CD14-positive monocyte (primary cell): ENCODE measurements at regions not wholly inside any gene's neighbourhood (a gene's known extent, or its start where the extent isn't known, plus 50 kb on each side); places are given as distances from the start of the nearest gene placed in this dataset.

Experiments used
- DNase-seq, 3 donors: peaks; one replicate each; pipeline ENCODE4 v3.0.0-alpha.2; 2011 to 2022
- H2AFZ ChIP-seq: 2 replicates; pipeline ENCODE4 v1.6.0; 2012; ENCODE audit warnings: mild to moderate bottlenecking, low read depth, low read length, inconsistent platforms; ENCODE audit not compliant: insufficient read depth, poor library complexity, severe bottlenecking
- H3K27ac ChIP-seq, 2 donors: 1 replicate in 1 of 2; 2 replicates in 1 of 2; pipeline ENCODE4 v1.5.1; 2012 to 2013; ENCODE audit warnings: low read length in 2 of 2, control low read depth in 1 of 2, inconsistent platforms in 1 of 2, low read depth in 1 of 2, mild to moderate bottlenecking in 1 of 2
- H3K27me3 ChIP-seq, 2 donors: one replicate each; pipeline versions ENCODE4 v1.6.0 to v1.6.1; 2011 to 2013; ENCODE audit warnings: low read length in 2 of 2; ENCODE audit not compliant: control insufficient read depth in 2 of 2, insufficient read depth in 2 of 2
- H3K36me3 ChIP-seq, 2 donors: replicated peaks in 1 of 2; 1 replicate in 1 of 2; 2 replicates in 1 of 2; pipeline versions ENCODE4 v1.5.1 to v1.6.1; 2012 to 2013; ENCODE audit warnings: low read length in 2 of 2, control low read depth in 1 of 2, inconsistent platforms in 1 of 2, mild to moderate bottlenecking in 1 of 2; ENCODE audit not compliant: insufficient read depth in 2 of 2, control insufficient read depth in 1 of 2
- H3K4me1 ChIP-seq, 2 donors: 1 replicate in 1 of 2; 2 replicates in 1 of 2; pipeline versions ENCODE4 v1.5.1 to v1.6.1; 2012 to 2013; ENCODE audit warnings: low read length in 2 of 2, control low read depth in 1 of 2, inconsistent platforms in 1 of 2, mild to moderate bottlenecking in 1 of 2, moderate library complexity in 1 of 2; ENCODE audit not compliant: insufficient read depth in 2 of 2, control insufficient read depth in 1 of 2
- H3K4me2 ChIP-seq: replicated peaks from 2 replicates; pipeline ENCODE3; 2012; ENCODE audit warnings: low read length, moderate library complexity, mild to moderate bottlenecking; ENCODE audit not compliant: poor library complexity, severe bottlenecking; ENCODE audit errors: extremely low read depth
- H3K4me3 ChIP-seq, 3 experiments: fragments of 200-600 bp in 1 of 3; sonication (generic) in 1 of 3; replicated peaks in 1 of 3; 1 replicate in 2 of 3; 2 replicates in 1 of 3; pipeline ENCODE4 v1.5.1; 2011 to 2013; ENCODE audit warnings: low read length in 3 of 3, mild to moderate bottlenecking in 3 of 3, control low read depth in 2 of 3, low read depth in 2 of 3, inconsistent platforms in 1 of 3, moderate library complexity in 1 of 3
- H3K79me2 ChIP-seq: 2 replicates; pipeline ENCODE4 v1.6.0; 2012; ENCODE audit warnings: mild to moderate bottlenecking, control low read depth, inconsistent platforms, low read length, moderate library complexity; ENCODE audit not compliant: insufficient read depth
- H3K9ac ChIP-seq: 2 replicates; pipeline ENCODE4 v1.6.0; 2017; ENCODE audit warnings: low read length, mild to moderate bottlenecking; ENCODE audit not compliant: insufficient read depth, poor library complexity, severe bottlenecking
- H3K9me3 ChIP-seq, 2 donors: replicated peaks in 1 of 2; 1 replicate in 1 of 2; 2 replicates in 1 of 2; pipeline versions ENCODE4 v1.5.1 to v1.6.1; 2012 to 2013; ENCODE audit warnings: low read length in 2 of 2, control low read depth in 1 of 2; ENCODE audit not compliant: control insufficient read depth in 1 of 2, insufficient read depth in 1 of 2
- H4K20me1 ChIP-seq: 2 replicates; pipeline ENCODE4 v1.6.0; 2012; ENCODE audit warnings: mild to moderate bottlenecking, low read length, control low read depth, moderate library complexity; ENCODE audit not compliant: insufficient read depth
- H3K27ac Mint-ChIP-seq, 7 donors: one replicate each; pipeline ENCODE4 v1.8.0; 2020; ENCODE audit warnings: mild to moderate bottlenecking in 7 of 7, mixed read lengths in 7 of 7, moderate library complexity in 6 of 7, inconsistent platforms in 2 of 7
- H3K27me3 Mint-ChIP-seq, 3 donors: one replicate each; pipeline ENCODE4 v1.8.0; 2021 to 2022; ENCODE audit warnings: low read depth in 3 of 3, mild to moderate bottlenecking in 3 of 3, mixed read lengths in 3 of 3, moderate library complexity in 3 of 3, inconsistent platforms in 1 of 3
- H3K36me3 Mint-ChIP-seq, 2 donors: one replicate each; pipeline ENCODE4 v1.8.0; 2020; ENCODE audit warnings: mixed read lengths in 2 of 2, inconsistent platforms in 1 of 2, mild to moderate bottlenecking in 1 of 2
- H3K4me1 Mint-ChIP-seq: one replicate; pipeline ENCODE4 v1.8.0; 2020; ENCODE audit warnings: mild to moderate bottlenecking, mixed read lengths
- H3K4me3 Mint-ChIP-seq, 2 donors: one replicate each; pipeline ENCODE4 v1.8.0; 2020; ENCODE audit warnings: mild to moderate bottlenecking in 2 of 2, mixed read lengths in 2 of 2, moderate library complexity in 1 of 2
- H3K9me3 Mint-ChIP-seq, 7 donors: one replicate each; pipeline ENCODE4 v1.8.0; 2020 to 2022; ENCODE audit warnings: mixed read lengths in 7 of 7, mild to moderate bottlenecking in 6 of 7, moderate library complexity in 6 of 7, inconsistent platforms in 2 of 7
- WGBS: methylation state at CpG from one replicate; pipeline ENCODE4 v1.1.5; 2013; ENCODE audit warnings: missing lambda C conversion rate; ENCODE audit not compliant: insufficient coverage; 5-methylcytosine and 5-hydroxymethylcytosine counted together
- intact Hi-C, 2 donors: fragments of 100-400 bp; cut with micrococcal nuclease; formaldehyde crosslinking; loops; one replicate each; pipeline versions ENCODE4 v1.15.0 to v1.15.1; 2023
- TF ChIP-seq, protein P1 (sequence below): fragments of 200-600 bp; IDR thresholded peaks from one replicate; pipeline ENCODE4 v1.8.0; 2022; ENCODE audit warnings: antibody characterized with exemption, mild to moderate bottlenecking

DNA sequence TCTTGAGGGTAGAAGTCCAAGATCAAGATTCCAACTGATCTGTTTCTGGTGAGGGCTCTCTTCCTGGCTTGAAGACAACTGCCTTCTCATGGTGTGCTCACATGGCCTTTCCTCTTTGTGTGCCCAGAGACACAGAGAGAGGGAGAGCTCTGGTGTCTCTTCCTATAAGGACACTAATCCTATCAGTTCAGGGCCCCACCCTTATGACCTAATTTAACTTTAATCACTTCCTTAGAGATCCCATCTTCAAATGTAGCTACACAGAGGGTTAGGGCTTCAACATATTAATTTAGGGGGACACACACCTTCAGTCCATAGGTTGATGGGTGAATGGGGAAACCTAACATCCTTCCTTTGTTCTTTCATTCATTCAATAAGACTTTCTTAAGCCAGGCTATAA lies 144.6 kb downstream of the MN1 start:
- no peaks in the 10 kb centered on the region for H3K79me2 ChIP-seq
- H3K9ac ChIP-seq = no peak overlapping the region
- H4K20me1 ChIP-seq = no peaks in the 10 kb centered on the region
- no peak overlapping the region for H3K4me2 ChIP-seq
- no peaks in the 10 kb centered on the region for H3K27me3 ChIP-seq
- peaks cover 4 to 6% of the 10 kb centered on the region in 2 donors for H3K9me3 ChIP-seq
- no peaks in the 10 kb centered on the region for H3K4me1 ChIP-seq
- H3K27me3 Mint-ChIP-seq = peaks cover 2 to 5% (median 4%) of the 10 kb centered on the region in 3 donors
- TF ChIP-seq, protein P1, sequence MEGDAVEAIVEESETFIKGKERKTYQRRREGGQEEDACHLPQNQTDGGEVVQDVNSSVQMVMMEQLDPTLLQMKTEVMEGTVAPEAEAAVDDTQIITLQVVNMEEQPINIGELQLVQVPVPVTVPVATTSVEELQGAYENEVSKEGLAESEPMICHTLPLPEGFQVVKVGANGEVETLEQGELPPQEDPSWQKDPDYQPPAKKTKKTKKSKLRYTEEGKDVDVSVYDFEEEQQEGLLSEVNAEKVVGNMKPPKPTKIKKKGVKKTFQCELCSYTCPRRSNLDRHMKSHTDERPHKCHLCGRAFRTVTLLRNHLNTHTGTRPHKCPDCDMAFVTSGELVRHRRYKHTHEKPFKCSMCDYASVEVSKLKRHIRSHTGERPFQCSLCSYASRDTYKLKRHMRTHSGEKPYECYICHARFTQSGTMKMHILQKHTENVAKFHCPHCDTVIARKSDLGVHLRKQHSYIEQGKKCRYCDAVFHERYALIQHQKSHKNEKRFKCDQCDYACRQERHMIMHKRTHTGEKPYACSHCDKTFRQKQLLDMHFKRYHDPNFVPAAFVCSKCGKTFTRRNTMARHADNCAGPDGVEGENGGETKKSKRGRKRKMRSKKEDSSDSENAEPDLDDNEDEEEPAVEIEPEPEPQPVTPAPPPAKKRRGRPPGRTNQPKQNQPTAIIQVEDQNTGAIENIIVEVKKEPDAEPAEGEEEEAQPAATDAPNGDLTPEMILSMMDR = no peak
- no peak overlapping the region for H2AFZ ChIP-seq
- H3K4me3 ChIP-seq = no peak overlapping the region
- peaks cover 4 to 13% (median 11%) of the 10 kb centered on the region in 7 donors for H3K9me3 Mint-ChIP-seq
- DNase-seq = no peak
- H3K36me3 ChIP-seq = no peaks in the 10 kb centered on the region
- no peak overlapping the region for H3K27ac ChIP-seq
- H3K36me3 Mint-ChIP-seq = no peaks in the 10 kb centered on the region
- no peaks in the 10 kb centered on the region for H3K4me1 Mint-ChIP-seq
- no peak overlapping the region for H3K4me3 Mint-ChIP-seq
- intact Hi-C loops = no loop called here
- H3K27ac Mint-ChIP-seq = no peak overlapping the region

DNA sequence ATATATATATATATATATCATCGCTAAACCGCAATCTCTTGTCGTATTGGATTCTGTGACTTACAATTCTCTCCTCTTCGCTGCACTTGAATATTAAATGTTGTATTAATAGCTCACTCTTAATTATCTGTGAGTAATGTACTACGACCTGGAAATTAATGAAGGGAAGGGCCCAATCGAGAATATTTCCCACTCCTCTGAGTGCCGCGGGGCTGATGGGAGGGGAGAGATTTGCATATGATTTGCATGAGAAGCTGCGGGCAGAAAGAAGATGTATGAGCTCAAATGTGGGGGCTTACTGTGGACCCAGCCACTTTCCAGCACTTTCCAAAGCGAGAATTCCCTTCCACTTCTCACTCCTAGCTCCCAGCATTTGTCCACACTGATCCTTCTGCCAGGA lies 141.2 kb downstream of the MN1 start:
- H3K36me3 Mint-ChIP-seq = no peaks in the 10 kb centered on the region
- peaks cover 4 to 13% (median 11%) of the 10 kb centered on the region in 7 donors for H3K9me3 Mint-ChIP-seq
- H3K36me3 ChIP-seq = no peaks in the 10 kb centered on the region
- no peak overlapping the region for H3K4me2 ChIP-seq
- H4K20me1 ChIP-seq = no peaks in the 10 kb centered on the region
- H2AFZ ChIP-seq = no peak overlapping the region
- no peak overlapping the region for H3K4me3 ChIP-seq
- H3K79me2 ChIP-seq = no peaks in the 10 kb centered on the region
- DNase-seq = no peak
- no peak overlapping the region for H3K9ac ChIP-seq
- TF ChIP-seq, protein P1 = no peak
- H3K27ac Mint-ChIP-seq = no peak overlapping the region
- peaks cover 0 to 8% (median 2%) of the 10 kb centered on the region in 3 donors for H3K27me3 Mint-ChIP-seq
- no peak overlapping the region for H3K4me3 Mint-ChIP-seq
- no peaks in the 10 kb centered on the region for H3K27me3 ChIP-seq
- H3K4me1 Mint-ChIP-seq = peaks cover 4% of the 10 kb centered on the region
- H3K4me1 ChIP-seq = no peaks in the 10 kb centered on the region
- H3K27ac ChIP-seq = no peak overlapping the region
- H3K9me3 ChIP-seq = peaks cover 4 to 6% of the 10 kb centered on the region in 2 donors
- intact Hi-C loops = no loop called here
- WGBS = no CpG with 5 or more reads among the region's 10 CpGs
